SK-N-SH treated with all-trans-retinoic acid at 6 μM for 48 hours (cell line): ENCODE measurements at regions not wholly inside any gene's neighbourhood (a gene's known extent, or its start where the extent isn't known, plus 50 kb on each side); places are given as distances from the start of the nearest gene placed in this dataset.

ENCODE experiments used
- CSRNP3 ChIP-seq: fragments of 250-450 bp; sonication (Bioruptor Pico); IDR thresholded peaks from 2 replicates; pipeline ENCODE4 v1.5.1; 2021; ENCODE audit warnings: mild to moderate bottlenecking, moderate library complexity
- ESRRG ChIP-seq: fragments of 250-450 bp; sonication (Bioruptor Pico); IDR thresholded peaks from 2 replicates; pipeline ENCODE4 v1.6.1; 2021; ENCODE audit warnings: mild to moderate bottlenecking
- GLIS3 ChIP-seq: fragments of 250-450 bp; sonication (Bioruptor Pico); IDR thresholded peaks from 2 replicates; pipeline ENCODE4 v1.5.0; 2020; ENCODE audit warnings: mild to moderate bottlenecking, moderate library complexity
- ISL1 ChIP-seq: fragments of 250-450 bp; sonication (Bioruptor Pico); IDR thresholded peaks from 2 replicates; pipeline ENCODE4 v2.1.2; 2022; ENCODE audit warnings: mild to moderate bottlenecking, moderate library complexity
- PATZ1 ChIP-seq: fragments of 250-450 bp; sonication (Bioruptor Pico); IDR thresholded peaks from 2 replicates; pipeline ENCODE4 v1.8.0; 2020; ENCODE audit warnings: mild to moderate bottlenecking, moderate library complexity, borderline replicate concordance
- RARB ChIP-seq: fragments of 250-450 bp; sonication (Bioruptor Pico); IDR thresholded peaks from 2 replicates; pipeline ENCODE4 v1.8.0; 2021; ENCODE audit warnings: mild to moderate bottlenecking, moderate library complexity
- SNAI2 ChIP-seq: fragments of 250-450 bp; sonication (Bioruptor Pico); IDR thresholded peaks from 2 replicates; pipeline ENCODE4 v1.5.0; 2020; ENCODE audit warnings: mild to moderate bottlenecking, moderate library complexity
- TSHZ2 ChIP-seq: fragments of 250-450 bp; sonication (Bioruptor Pico); IDR thresholded peaks from 2 replicates; pipeline ENCODE4 v1.5.0; 2020; ENCODE audit warnings: mild to moderate bottlenecking, moderate library complexity
- ZC3H10 ChIP-seq: fragments of 250-450 bp; sonication (Bioruptor Pico); IDR thresholded peaks from 2 replicates; pipeline ENCODE4 v1.5.1; 2021; ENCODE audit warnings: mild to moderate bottlenecking, moderate library complexity
- ZFP3 ChIP-seq: fragments of 250-450 bp; sonication (Bioruptor Pico); IDR thresholded peaks from 2 replicates; pipeline ENCODE4 v1.5.0; 2020; ENCODE audit warnings: mild to moderate bottlenecking, moderate library complexity
- ZNF8 ChIP-seq: fragments of 450-650 bp; formaldehyde crosslinking; IDR thresholded peaks from 2 replicates; pipeline ENCODE4 v1.5.0; 2020; ENCODE audit warnings: mild to moderate bottlenecking, moderate library complexity

- no peak for TF ChIP-seq ESRRG (CRISPR knock-in tag)
- no peak for TF ChIP-seq TSHZ2
- TF ChIP-seq ZNF8 (CRISPR knock-in tag): no peak
- TF ChIP-seq ZFP3 (CRISPR knock-in tag): no peak
- TF ChIP-seq CSRNP3 (CRISPR knock-in tag): no peak
- no peak for TF ChIP-seq RARB (CRISPR knock-in tag)
- TF ChIP-seq SNAI2 (CRISPR knock-in tag): no peak
- TF ChIP-seq PATZ1 (CRISPR knock-in tag): no peak
- TF ChIP-seq ZC3H10 (CRISPR knock-in tag): no peak
- no peak for TF ChIP-seq GLIS3 (CRISPR knock-in tag)
- peak; percentile 52 for TF ChIP-seq ISL1 (CRISPR knock-in tag)
Observed at GRCh38 chr2:8144785-8145184, 537.1 kb upstream of the ID2 start.
